NCI-H748 (cell line): ENCODE measurements at regions not wholly inside any gene's neighbourhood (a gene's known extent, or its start where the extent isn't known, plus 50 kb on each side); places are given as distances from the start of the nearest gene placed in this dataset.

Experiments
- DNase-seq: peaks from one replicate; lab custom pipeline; 2025; ENCODE audit not compliant: unreplicated experiment; lab: John Stamatoyannopoulos, UW

DNA sequence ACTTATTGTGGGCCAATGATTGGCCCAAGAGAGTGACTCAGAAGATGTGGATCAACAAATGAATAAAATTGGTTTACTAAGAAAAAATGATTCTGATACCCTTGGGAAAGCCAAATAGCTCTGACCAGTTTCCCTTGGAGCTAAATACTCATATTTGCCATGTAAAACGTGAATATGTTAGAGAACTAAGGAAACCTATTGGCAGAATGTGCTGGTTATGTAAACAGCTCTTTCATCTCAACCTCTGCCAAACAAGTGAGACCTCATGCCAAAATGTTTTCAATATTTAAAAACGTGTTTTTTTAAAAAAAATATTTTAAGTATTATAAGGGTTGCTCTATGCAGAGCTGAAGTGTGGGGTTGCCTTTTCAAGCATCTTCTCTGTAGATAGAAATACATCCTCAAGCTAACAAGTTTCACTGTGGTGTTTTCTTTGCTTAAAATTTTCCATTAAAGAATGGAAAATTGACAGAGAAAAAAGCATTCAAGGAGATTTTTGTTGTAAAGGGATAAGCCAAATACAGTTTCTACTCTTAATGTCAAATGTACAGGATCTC, 186.9 kb upstream of the TUT7 start:
- DNase-seq = no peak

- DNase-seq = no peak
Observed at GRCh38 chr9:86535406-86535915, 181.3 kb upstream of the TUT7 start.

DNA sequence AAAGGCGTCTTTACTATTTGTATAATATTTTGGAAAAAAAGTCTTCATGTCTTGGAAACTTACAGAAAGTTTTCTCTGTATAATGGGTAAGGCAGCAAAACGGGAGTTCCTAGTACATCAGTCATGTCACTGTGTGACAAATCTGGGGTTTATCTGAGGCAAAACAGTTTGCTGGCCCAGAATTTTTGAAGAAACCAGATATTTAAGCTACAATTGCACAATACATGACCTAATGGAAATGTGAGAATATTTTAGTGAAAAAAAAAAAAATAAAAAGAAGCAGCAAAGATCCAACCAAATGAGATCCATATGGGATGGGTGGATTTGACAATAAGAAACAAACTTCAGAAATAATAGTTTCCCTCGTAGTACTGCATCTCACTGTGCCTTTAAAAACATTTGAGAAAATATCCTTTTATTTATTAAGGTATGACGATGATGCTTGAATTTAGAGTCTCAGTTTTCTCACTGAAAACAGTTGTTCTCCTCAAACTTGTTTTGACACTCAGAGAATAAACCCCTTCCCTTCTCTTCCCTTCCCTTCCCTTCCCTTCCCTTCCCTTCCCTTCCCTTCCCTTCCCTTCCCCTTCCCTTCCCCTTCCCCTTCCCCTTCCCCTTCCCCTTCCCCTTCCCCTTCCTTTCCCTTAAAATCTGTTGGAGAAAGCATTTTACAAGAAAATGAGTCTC, 180.5 kb upstream of the TUT7 start:
- no peak for DNase-seq

DNA sequence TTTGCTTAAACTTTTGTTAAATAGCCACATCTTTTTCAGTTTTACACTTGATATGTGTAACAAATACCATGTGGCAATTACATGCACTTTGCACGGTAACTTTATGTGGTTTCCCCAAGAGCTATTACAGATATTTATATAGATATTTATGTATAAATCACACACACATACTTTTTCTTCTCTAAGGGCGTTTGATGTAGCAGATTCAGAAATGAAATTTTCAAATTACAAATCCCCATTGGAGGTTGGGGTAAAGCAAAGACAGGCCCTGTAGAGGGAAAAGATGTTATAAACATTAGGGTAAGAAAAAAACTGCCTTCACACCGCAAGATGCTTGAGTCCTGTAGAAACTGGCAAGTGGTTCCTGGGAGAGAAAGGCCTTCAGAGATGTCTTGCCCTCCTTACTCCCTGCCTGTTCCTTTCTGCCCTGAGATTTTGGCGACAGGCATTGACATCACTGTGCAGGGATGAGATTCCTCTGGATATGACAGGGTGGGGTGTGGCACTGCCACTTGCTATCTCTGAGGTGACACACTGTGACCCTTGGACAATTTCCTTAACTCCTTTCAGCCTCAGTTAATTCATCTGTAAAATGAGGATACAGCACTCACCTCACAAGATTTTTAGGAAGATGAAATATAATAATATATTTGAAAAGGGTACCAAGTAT, 177.9 kb upstream of the TUT7 start:
- DNase-seq = no peak

DNA sequence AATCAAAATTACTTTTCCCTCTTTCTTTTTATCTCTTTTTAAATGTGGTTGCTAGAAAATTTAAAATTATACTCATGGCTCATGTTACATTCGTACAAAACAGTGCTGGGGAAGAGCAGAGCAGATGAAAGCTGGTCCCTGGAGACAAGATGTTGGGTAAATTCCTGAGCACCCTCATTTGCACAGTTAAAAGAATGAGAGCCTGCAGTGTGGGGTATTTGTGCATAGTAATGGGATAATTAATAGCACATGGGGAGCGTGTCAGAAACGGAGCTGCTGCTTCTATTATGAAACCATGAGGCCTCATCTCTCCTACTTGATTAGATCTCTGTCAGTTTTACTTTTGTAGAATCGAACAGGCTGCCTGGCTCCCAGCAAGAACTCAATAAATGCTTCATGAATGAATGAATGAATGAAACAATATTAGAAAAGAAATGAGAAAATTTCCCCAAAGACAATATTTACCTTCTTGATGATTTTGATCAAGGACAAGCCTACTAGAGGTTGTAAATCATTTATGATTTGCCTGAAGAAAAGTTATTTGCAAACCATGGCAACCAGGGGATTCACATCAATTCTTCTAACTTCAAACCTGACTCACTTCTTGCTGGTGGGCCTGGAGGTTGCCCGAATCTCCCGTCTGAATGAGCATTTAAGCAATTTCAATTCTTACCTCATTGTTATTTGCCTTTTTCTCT, 177.2 kb upstream of the TUT7 start:
- no peak for DNase-seq

- no peak for DNase-seq
Observed at GRCh38 chr9:86529496-86530275, 175.5 kb upstream of the TUT7 start.

DNA sequence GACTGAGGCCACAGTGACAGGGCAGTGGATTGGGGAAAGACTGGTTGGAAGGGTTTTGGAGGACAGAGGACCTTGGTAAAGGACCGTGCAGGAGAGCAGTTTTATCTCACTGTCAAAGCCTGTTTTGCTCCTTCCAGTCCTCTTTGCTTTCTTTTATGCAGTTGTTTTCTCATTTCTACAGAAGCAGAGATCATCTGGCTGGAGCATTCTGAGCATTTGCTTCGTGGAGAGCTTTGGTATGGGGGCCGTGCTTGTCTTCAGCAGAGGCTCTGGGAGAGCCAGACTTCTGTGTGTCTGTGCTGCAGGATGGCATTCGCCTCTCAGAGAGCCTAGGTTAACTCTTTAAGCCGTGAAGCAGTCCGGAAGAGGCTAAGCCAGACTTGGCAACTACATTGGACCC, 171.8 kb upstream of the TUT7 start:
- DNase-seq = no peak

- DNase-seq = no peak
Observed at GRCh38 chr9:86525182-86525581, 171.0 kb upstream of the TUT7 start.

GRCh38 chr9:86521977-86522376, 167.8 kb upstream of the TUT7 start:
- DNase-seq = no peak

DNA sequence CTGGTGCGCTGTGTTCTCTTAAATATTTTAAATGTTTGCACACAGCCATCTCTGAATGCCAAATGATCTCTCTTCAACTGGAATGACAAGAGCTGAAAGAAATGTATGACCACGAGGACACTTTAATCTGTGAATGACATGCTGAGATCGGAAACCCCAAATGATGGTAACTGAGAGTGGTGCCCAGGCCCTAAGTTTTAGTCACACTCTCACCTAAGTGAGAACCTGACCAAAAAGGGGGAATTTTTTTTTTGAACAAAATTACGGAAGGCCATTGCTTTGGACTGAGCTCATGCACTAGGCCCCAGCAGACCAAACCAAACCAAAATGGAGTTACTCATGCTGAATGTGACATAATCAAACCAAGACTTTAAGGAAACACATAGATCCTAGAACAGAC, 167.1 kb upstream of the TUT7 start:
- DNase-seq = no peak

DNA sequence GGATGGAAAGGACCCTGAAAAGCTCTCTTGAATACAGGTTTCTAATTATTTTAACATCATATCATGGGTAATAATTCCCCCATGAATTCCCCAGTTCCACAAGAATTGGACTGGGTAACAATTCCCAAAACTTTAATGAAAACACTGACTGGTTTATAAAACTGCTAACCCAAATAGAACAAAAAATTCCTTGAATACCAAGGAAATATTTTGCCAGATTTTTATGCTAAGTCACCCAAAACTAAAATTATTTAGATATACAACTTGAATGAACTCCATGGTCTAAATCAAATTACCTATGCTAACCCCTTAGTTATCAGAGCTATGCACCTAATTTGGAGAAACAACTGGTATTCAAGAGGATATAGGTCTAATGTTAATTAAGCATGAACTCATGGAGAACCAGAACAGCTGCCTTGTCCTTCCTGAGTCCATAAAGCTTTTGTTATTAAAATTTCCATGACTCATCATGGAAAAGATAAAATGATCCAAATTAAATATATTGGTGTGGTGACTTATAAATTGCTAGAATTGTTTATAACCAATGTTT, 164.9 kb upstream of the TUT7 start:
- no peak for DNase-seq

GRCh38 chr9:86517475-86517874, 163.3 kb upstream of the TUT7 start:
- DNase-seq = no peak

DNA sequence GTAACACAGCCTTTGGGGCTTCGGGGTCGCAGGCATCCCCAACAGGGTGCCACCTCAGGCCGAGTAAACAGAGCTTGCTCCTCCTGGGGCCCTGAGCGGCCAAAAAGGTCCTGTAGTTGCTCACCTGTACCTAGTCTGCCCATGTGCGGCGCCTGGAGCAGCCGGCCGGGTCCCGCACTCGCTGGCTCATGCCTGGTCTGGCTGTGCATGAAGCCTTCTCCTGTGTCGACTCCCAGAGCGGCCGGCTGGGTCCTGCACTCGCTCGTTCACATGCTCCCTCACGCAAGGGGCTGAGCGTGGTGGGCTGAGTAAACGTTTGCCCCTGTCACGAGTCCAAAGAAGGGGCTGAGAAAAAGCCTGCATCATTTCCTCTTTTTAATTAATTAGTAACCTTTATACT, 162.4 kb upstream of the TUT7 start:
- no peak for DNase-seq

GRCh38 chr9:86515221-86515620, 161.0 kb upstream of the TUT7 start:
- no peak for DNase-seq

DNA sequence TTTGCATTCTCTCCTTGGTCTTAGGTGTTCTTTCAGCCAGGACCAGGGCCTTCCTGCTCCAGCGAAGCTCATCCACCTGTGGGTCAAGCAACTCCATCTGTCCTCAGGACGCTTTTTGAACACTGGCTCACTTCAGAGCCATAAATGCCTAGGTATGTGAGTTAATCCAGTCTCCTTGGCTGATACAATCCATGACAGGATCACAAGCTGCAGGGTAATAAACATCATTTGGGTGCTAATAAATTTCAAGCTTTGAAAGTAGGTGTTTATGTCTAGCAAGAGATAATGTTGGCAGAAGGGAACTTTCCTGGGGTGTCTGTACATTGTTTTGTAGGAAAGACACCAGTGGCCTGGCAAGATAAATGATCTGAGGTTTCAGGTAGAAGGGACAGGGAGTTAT, 159.2 kb upstream of the TUT7 start:
- DNase-seq = no peak

DNA sequence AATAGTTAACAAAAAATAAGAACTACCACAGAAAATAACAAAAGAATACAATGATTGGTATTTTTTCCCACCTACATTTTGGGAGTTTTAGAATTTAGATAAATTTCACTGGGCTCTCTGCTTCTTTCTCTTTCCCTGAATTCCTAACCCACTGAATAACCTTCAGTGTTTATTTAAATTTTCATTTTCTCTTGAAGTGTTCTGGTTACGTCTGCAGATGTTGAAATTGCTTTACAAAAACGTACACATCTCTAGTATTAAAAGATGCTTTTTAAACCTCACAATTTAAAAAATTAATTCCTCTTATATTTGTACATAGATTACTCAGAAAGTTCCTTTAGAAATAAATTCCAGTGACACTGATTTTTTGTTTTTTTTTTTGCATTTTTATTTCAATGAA, 158.7 kb upstream of the TUT7 start:
- no peak for DNase-seq

DNA sequence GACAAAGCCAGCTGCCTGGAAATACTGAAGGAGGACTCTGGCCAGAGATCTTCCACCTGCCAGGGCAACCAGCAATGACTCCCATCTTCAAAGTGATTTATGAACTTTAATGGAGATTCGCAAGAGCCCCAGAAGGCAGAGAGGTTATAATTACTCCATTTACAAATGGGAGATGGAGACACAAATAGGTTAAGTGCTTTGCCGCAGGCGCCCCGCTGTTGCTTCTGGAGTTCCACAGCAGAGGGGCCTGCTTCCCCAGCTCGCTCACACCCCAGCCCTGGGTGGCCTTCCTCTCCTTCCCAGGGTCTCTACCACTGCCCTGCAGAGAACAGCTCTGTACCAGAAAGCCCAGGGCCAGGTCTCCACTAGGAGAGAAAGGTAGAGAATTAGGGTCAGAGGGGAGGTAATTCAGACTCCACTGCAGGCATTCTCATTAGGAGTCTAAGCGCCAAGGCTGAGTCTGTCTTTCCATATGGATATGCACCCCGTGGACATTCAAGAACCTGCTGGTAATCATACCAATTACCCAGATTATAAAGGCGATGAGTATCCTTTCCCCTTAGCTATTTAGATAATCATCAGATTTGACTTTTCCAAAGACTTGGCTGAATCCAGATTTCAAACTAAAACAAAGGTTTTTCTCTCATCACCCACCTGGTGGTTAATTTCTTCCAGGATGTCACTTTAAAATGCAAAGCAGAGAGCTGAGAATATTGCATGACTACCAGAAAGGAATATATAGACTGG, 157.6 kb upstream of the TUT7 start:
- no peak for DNase-seq

DNA sequence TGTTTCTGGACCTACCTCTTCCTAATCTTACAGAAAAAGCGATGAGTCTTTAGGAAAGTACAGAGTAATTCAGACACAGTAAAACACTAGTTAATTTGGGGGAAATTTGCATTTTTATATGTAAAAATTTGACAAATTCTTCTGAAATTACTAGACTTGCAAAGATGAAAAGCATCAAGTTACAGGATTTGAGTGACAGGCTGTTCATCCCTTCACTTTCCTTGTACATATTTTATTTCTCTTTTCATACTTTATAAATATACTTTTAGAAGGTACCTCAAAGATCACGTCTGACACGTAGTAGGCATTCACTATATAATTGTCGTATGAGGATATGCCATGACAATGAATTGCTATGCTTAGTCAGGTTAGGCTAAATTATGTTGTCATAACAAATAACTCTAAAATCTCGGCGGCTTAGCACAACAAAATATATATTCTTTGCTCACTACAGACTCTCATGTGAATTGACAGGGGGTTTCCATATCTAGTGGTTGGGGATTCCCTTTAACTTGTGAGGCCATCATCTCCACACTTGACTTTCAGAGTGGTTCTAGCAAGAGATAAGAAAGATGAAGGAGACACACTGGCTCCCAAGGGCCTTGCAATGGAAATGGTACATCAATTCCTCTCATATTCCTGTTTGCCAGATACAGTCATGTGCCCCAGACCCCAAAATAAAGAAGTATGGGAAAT, 154.1 kb upstream of the TUT7 start:
- no peak for DNase-seq

GRCh38 chr9:86507212-86507630, 153.0 kb upstream of the TUT7 start:
- DNase-seq = no peak
